Skin of body (tissue), 1 donor: ENCODE measurements at regions not wholly inside any gene's neighbourhood (a gene's known extent, or its start where the extent isn't known, plus 50 kb on each side); places are given as distances from the start of the nearest gene placed in this dataset.
"Not testable (repeated sequence)": the region's sequence is repeated elsewhere in the genome, so short reads cannot be mapped to it uniquely, and the experiment has no call there.

ENCODE experiments used
- DNase-seq: peaks from one replicate; lab custom pipeline; 2025; lab: John Stamatoyannopoulos, UW

GRCh38 chr7:142501434-142501833 lies 243.6 kb upstream of the PRSS58 start:
- no peak for DNase-seq

- DNase-seq = no peak
These were observed 242.5 kb upstream of the PRSS58 start for GRCh38 chr7:142500366-142500765.

GRCh38 chr7:142499635-142500034 lies 241.8 kb upstream of the PRSS58 start:
- DNase-seq = no peak

GRCh38 chr7:142498364-142498763 lies 240.5 kb upstream of the PRSS58 start:
- no peak for DNase-seq

- DNase-seq = peak; percentile 48
These were observed 238.7 kb upstream of the PRSS58 start for GRCh38 chr7:142496545-142496991.

- DNase-seq = not testable (repeated sequence)
These were observed 238.0 kb upstream of the PRSS58 start for GRCh38 chr7:142495879-142496278.

GRCh38 chr7:142495301-142495700 lies 237.4 kb upstream of the PRSS58 start:
- not testable (repeated sequence) for DNase-seq

- no peak for DNase-seq
These were observed 236.2 kb upstream of the PRSS58 start for GRCh38 chr7:142494021-142494420.

GRCh38 chr7:142488842-142489241 lies 231.0 kb upstream of the PRSS58 start:
- DNase-seq = no peak

GRCh38 chr7:142488036-142488633 lies 230.3 kb upstream of the PRSS58 start:
- DNase-seq = no peak

- DNase-seq = not testable (repeated sequence)
These were observed 229.7 kb upstream of the PRSS58 start for GRCh38 chr7:142487565-142487964.

- no peak for DNase-seq
These were observed 229.3 kb upstream of the PRSS58 start for GRCh38 chr7:142487124-142487523.

- DNase-seq = no peak
These were observed 227.9 kb upstream of the PRSS58 start for GRCh38 chr7:142485617-142486226.

- no peak for DNase-seq
These were observed 225.9 kb upstream of the PRSS58 start for GRCh38 chr7:142483659-142484317.

GRCh38 chr7:142482891-142483658 lies 225.2 kb upstream of the PRSS58 start:
- DNase-seq = no peak

GRCh38 chr7:142481548-142481947 lies 223.7 kb upstream of the PRSS58 start:
- no peak for DNase-seq

- DNase-seq = no peak
These were observed 220.8 kb upstream of the PRSS58 start for GRCh38 chr7:142478479-142479220.

GRCh38 chr7:142477801-142478200 lies 219.9 kb upstream of the PRSS58 start:
- not testable (repeated sequence) for DNase-seq

GRCh38 chr7:142477079-142477651 lies 219.3 kb upstream of the PRSS58 start:
- no peak for DNase-seq

- DNase-seq = no peak
These were observed 218.2 kb upstream of the PRSS58 start for GRCh38 chr7:142476077-142476476.

GRCh38 chr7:142471820-142472219 lies 214.0 kb upstream of the PRSS58 start:
- no peak for DNase-seq
